ENCODE measurements at regions not wholly inside any gene's neighbourhood (a gene's known extent, or its start where the extent isn't known, plus 50 kb on each side); places are given as distances from the start of the nearest gene placed in this dataset.

- no peak overlapping the region for H3K4me2 ChIP-seq (ENCODE audit: low read length)
- H3K9me3 ChIP-seq (ENCODE audit: control insufficient read depth, low read length) = no peaks in the 10 kb centered on the region
- H3K79me2 ChIP-seq = no peaks in the 10 kb centered on the region
- no peak overlapping the region for H3K4me3 ChIP-seq (ENCODE audit: low read depth, low read length)
- H3K4me1 ChIP-seq = no peaks in the 10 kb centered on the region
- H3K36me3 ChIP-seq (ENCODE audit: control insufficient read depth, insufficient read depth, low read length) = no peaks in the 10 kb centered on the region
- no peaks in the 10 kb centered on the region for H3K27me3 ChIP-seq (ENCODE audit: control insufficient read depth, insufficient read depth, low read length)
- H2AFZ ChIP-seq = no peak overlapping the region
- H3K27ac ChIP-seq = no peak overlapping the region
- no peak overlapping the region for H3K9ac ChIP-seq
- TF ChIP-seq, protein P1, sequence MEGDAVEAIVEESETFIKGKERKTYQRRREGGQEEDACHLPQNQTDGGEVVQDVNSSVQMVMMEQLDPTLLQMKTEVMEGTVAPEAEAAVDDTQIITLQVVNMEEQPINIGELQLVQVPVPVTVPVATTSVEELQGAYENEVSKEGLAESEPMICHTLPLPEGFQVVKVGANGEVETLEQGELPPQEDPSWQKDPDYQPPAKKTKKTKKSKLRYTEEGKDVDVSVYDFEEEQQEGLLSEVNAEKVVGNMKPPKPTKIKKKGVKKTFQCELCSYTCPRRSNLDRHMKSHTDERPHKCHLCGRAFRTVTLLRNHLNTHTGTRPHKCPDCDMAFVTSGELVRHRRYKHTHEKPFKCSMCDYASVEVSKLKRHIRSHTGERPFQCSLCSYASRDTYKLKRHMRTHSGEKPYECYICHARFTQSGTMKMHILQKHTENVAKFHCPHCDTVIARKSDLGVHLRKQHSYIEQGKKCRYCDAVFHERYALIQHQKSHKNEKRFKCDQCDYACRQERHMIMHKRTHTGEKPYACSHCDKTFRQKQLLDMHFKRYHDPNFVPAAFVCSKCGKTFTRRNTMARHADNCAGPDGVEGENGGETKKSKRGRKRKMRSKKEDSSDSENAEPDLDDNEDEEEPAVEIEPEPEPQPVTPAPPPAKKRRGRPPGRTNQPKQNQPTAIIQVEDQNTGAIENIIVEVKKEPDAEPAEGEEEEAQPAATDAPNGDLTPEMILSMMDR (IDR thresholded peaks at IDR 0.05) = no peak
Observed at GRCh38 chr12:131617596-131618302, 93.1 kb upstream of the SFSWAP start.

- H3K27me3 ChIP-seq (ENCODE audit: control insufficient read depth, insufficient read depth, low read length) = no peaks in the 10 kb centered on the region
Observed at GRCh38 chr12:131618303-131618658, 92.6 kb upstream of the SFSWAP start.

GRCh38 chr12:131618701-131619100, 92.2 kb upstream of the SFSWAP start:
- Histone ChIP-seq H3K79me2 (no peaks in the 10 kb centered on the region), H3K27ac (no peak overlapping the region), H3K27me3 (ENCODE audit: control insufficient read depth, insufficient read depth, low read length) (no peaks in the 10 kb centered on the region), H3K9me3 (ENCODE audit: control insufficient read depth, low read length) (no peaks in the 10 kb centered on the region), H3K4me1 (no peaks in the 10 kb centered on the region), H2AFZ (no peak overlapping the region), H3K4me3 (ENCODE audit: low read depth, low read length) (no peak overlapping the region), H3K9ac (no peak overlapping the region), H3K36me3 (ENCODE audit: control insufficient read depth, insufficient read depth, low read length) (no peaks in the 10 kb centered on the region), H3K4me2 (ENCODE audit: low read length) (no peak overlapping the region)
- TF ChIP-seq, protein P1 (IDR thresholded peaks at IDR 0.05) = no peak

More at GRCh38 chr12:131618303-131618658, 92.6 kb upstream of the SFSWAP start:
- H3K4me2 ChIP-seq (ENCODE audit: low read length) = no peak overlapping the region
- H3K9ac ChIP-seq = no peak overlapping the region
- no peak overlapping the region for H2AFZ ChIP-seq
- no peaks in the 10 kb centered on the region for H3K9me3 ChIP-seq (ENCODE audit: control insufficient read depth, low read length)
- H3K4me1 ChIP-seq = no peaks in the 10 kb centered on the region
- no peaks in the 10 kb centered on the region for H3K36me3 ChIP-seq (ENCODE audit: control insufficient read depth, insufficient read depth, low read length)
- TF ChIP-seq, protein P1 (IDR thresholded peaks at IDR 0.05) = no peak
- no peak overlapping the region for H3K27ac ChIP-seq
- no peak overlapping the region for H3K4me3 ChIP-seq (ENCODE audit: low read depth, low read length)
- no peaks in the 10 kb centered on the region for H3K79me2 ChIP-seq

GRCh38 chr12:131619106-131619642, 91.7 kb upstream of the SFSWAP start:
- Histone ChIP-seq H3K9me3 (ENCODE audit: control insufficient read depth, low read length) (no peaks in the 10 kb centered on the region), H3K79me2 (no peaks in the 10 kb centered on the region), H3K4me3 (ENCODE audit: low read depth, low read length) (no peak overlapping the region), H3K4me2 (ENCODE audit: low read length) (no peak overlapping the region), H3K27me3 (ENCODE audit: control insufficient read depth, insufficient read depth, low read length) (no peaks in the 10 kb centered on the region), H3K27ac (no peak overlapping the region), H3K9ac (no peak overlapping the region), H3K4me1 (no peaks in the 10 kb centered on the region), H3K36me3 (ENCODE audit: control insufficient read depth, insufficient read depth, low read length) (no peaks in the 10 kb centered on the region), H2AFZ (no peak overlapping the region)
- TF ChIP-seq, protein P1 (IDR thresholded peaks at IDR 0.05) = no peak

Data from parathyroid adenoma (tissue), 2 donors.